Heart left ventricle (tissue), 13 donors: ENCODE measurements at regions not wholly inside any gene's neighbourhood (a gene's known extent, or its start where the extent isn't known, plus 50 kb on each side); places are given as distances from the start of the nearest gene placed in this dataset.
"Not testable (repeated sequence)": the region's sequence is repeated elsewhere in the genome, so short reads cannot be mapped to it uniquely, and the experiment has no call there.

Source experiments
- POLR2A ChIP-seq, 2 donors: fragments of 450-650 bp; IDR thresholded peaks; one replicate each; pipeline ENCODE4 v1.6.1; 2017; ENCODE audit warnings: antibody characterized with exemption in 2 of 2, mild to moderate bottlenecking in 2 of 2, moderate library complexity in 2 of 2
- TF ChIP-seq, protein P1 (sequence below), 12 donors: fragments of 200-600 bp; sonication (generic) in 4 of 12; IDR thresholded peaks; one replicate each; pipeline versions ENCODE4 v1.5.0 to v1.8.0; 2018 to 2022; ENCODE audit warnings: antibody characterized with exemption in 12 of 12, mild to moderate bottlenecking in 5 of 12
- donor health status: ischemic (EF 13 %, LVEDD 7.1; RV severe dilation, severe dysfunction).
- donor health status: DM: no; HTN: yes; CAD: no.
- donor health status: DM: no; HTN: no; CAD: no.
- donor health status: ischemic (EF 25% LVEDD 6.9; RV normal size, moderate dysfunction).
- donor health status: ischemic (EF 25% LVEDD 5.7; RV mildly dilated, moderate dysfunction).
- donor health status: ischemic (EF 35%, LVEDD 5.7; RV mildly dilated, moderate dysfunction).
- donor health status: nonischemic (EF 11% LVEDD 7.7; RV severe dilation, severe dysfunction).
- donor health status: DM: yes; HTN: yes; CAD: no.
- donor health status: PGD.
- donor health status: ischemic (EF 29% LVEDD 5.4; RV normal size, mild dysfunction).
- donor health status: nonischemic (EF 23%, LVEDD 6.1; RV moderate dilation, normal function).

DNA sequence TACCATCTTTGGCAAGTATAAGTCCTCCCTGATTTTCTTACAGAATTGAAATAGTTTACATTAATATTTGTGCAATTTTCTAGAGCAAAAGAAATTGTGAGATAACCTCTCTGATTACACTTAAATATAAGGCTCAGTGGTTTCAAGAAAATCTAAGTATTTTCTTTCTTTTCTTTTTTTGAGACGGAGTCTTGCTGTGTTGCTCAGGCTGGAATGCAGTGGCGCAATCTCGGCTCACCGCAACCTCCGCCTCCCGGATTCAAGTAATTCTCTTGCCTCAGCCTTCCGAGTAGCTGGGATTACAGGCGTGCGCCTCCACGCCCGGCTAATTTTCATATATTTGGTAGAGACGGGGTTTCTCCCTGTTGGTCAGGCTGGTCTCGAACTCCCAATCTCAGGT, 813.9 kb upstream of the SLC10A2 start:
- TF ChIP-seq, protein P1, sequence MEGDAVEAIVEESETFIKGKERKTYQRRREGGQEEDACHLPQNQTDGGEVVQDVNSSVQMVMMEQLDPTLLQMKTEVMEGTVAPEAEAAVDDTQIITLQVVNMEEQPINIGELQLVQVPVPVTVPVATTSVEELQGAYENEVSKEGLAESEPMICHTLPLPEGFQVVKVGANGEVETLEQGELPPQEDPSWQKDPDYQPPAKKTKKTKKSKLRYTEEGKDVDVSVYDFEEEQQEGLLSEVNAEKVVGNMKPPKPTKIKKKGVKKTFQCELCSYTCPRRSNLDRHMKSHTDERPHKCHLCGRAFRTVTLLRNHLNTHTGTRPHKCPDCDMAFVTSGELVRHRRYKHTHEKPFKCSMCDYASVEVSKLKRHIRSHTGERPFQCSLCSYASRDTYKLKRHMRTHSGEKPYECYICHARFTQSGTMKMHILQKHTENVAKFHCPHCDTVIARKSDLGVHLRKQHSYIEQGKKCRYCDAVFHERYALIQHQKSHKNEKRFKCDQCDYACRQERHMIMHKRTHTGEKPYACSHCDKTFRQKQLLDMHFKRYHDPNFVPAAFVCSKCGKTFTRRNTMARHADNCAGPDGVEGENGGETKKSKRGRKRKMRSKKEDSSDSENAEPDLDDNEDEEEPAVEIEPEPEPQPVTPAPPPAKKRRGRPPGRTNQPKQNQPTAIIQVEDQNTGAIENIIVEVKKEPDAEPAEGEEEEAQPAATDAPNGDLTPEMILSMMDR (IDR thresholded peaks at IDR 0.05), result not testable (repeated sequence)
- not testable (repeated sequence) for TF ChIP-seq POLR2A (IDR thresholded peaks at IDR 0.05)
